Lower lobe of right lung (tissue), 2 donors: ENCODE measurements at regions not wholly inside any gene's neighbourhood (a gene's known extent, or its start where the extent isn't known, plus 50 kb on each side); places are given as distances from the start of the nearest gene placed in this dataset.

ENCODE experiments used
- ATAC-seq, 2 donors: fragments of 200-7000 bp; cut with Tn5 transposase; one replicate each; pipeline ENCODE4 v1.9.1; 2020 to 2022; ENCODE audit warnings: mild to moderate bottlenecking in 2 of 2, moderate library complexity in 2 of 2
- DNase-seq: peaks from one replicate; pipeline ENCODE4 v3.0.0-alpha.2; 2020
- H3K27ac ChIP-seq: fragments of 200-600 bp; one replicate; pipeline ENCODE4 v1.8.0; 2022
- H3K27me3 ChIP-seq: fragments of 200-600 bp; one replicate; pipeline ENCODE4 v1.8.0; 2022; ENCODE audit warnings: low read depth
- H3K36me3 ChIP-seq: fragments of 200-600 bp; one replicate; pipeline ENCODE4 v1.8.0; 2022; ENCODE audit warnings: mild to moderate bottlenecking
- H3K4me1 ChIP-seq: fragments of 200-600 bp; one replicate; pipeline ENCODE4 v1.8.0; 2022
- H3K4me3 ChIP-seq: fragments of 200-600 bp; one replicate; pipeline ENCODE4 v1.8.0; 2022; ENCODE audit warnings: mild to moderate bottlenecking
- H3K9me3 ChIP-seq: fragments of 200-600 bp; one replicate; pipeline ENCODE4 v1.8.0; 2022
- CTCF ChIP-seq: fragments of 200-600 bp; IDR thresholded peaks from one replicate; pipeline ENCODE4 v1.8.0; 2022; ENCODE audit warnings: antibody characterized with exemption, mild to moderate bottlenecking
- intact Hi-C: fragments of 100-400 bp; cut with DNase I; formaldehyde crosslinking; loops from one replicate; pipeline ENCODE4 v1.11.0; 2022
- donor health status: DM: no; HTN: yes; CAD: no; lungs with severe emphysema.

- H3K9me3 ChIP-seq: no peaks in the 10 kb centered on the region
- DNase-seq (no peak), ATAC-seq (no peak)
- no peak overlapping the region for H3K4me3 ChIP-seq
- no peaks in the 10 kb centered on the region for H3K36me3 ChIP-seq
- no peaks in the 10 kb centered on the region for H3K27me3 ChIP-seq
- peaks cover 11% of the 10 kb centered on the region for H3K4me1 ChIP-seq
- H3K27ac ChIP-seq: no peak overlapping the region
- no peak for TF ChIP-seq CTCF
- intact Hi-C loops: no loop called here
These were observed 113.0 kb downstream of the COPRS start for GRCh38 chr17:31745964-31746600.

- H3K9me3 ChIP-seq: no peaks in the 10 kb centered on the region
- DNase-seq (no peak), ATAC-seq (no peak)
- no peak for TF ChIP-seq CTCF
- no peaks in the 10 kb centered on the region for H3K36me3 ChIP-seq
- H3K4me3 ChIP-seq: no peak overlapping the region
- intact Hi-C loops: no loop called here
- no peaks in the 10 kb centered on the region for H3K27me3 ChIP-seq
- H3K4me1 ChIP-seq: peaks cover 11% of the 10 kb centered on the region
- H3K27ac ChIP-seq: no peak overlapping the region
These were observed 114.5 kb downstream of the COPRS start for GRCh38 chr17:31744511-31744951.

- ATAC-seq (no peak), DNase-seq (no peak)
- H3K27ac ChIP-seq: no peak overlapping the region
- H3K4me3 ChIP-seq: no peak overlapping the region
- no peak for TF ChIP-seq CTCF
- H3K9me3 ChIP-seq: no peaks in the 10 kb centered on the region
- peaks cover 11% of the 10 kb centered on the region for H3K4me1 ChIP-seq
- H3K27me3 ChIP-seq: no peaks in the 10 kb centered on the region
- H3K36me3 ChIP-seq: no peaks in the 10 kb centered on the region
- intact Hi-C loops: no loop called here
These were observed 115.2 kb downstream of the COPRS start for GRCh38 chr17:31743797-31744196.

GRCh38 chr17:31741371-31741770, 117.7 kb downstream of the COPRS start:
- peaks cover 11% of the 10 kb centered on the region for H3K4me1 ChIP-seq

GRCh38 chr17:31740611-31741082, 118.4 kb downstream of the COPRS start:
- TF ChIP-seq CTCF: no peak
- DNase-seq (no peak), ATAC-seq (no peak)
- H3K27ac ChIP-seq: no peak overlapping the region
- H3K9me3 ChIP-seq: no peaks in the 10 kb centered on the region
- H3K36me3 ChIP-seq: no peaks in the 10 kb centered on the region
- peaks cover 5% of the 10 kb centered on the region for H3K4me1 ChIP-seq
- H3K27me3 ChIP-seq: no peaks in the 10 kb centered on the region
- intact Hi-C loops: no loop called here
- no peak overlapping the region for H3K4me3 ChIP-seq

More at GRCh38 chr17:31741371-31741770, 117.7 kb downstream of the COPRS start:
- no peaks in the 10 kb centered on the region for H3K9me3 ChIP-seq
- H3K4me3 ChIP-seq: no peak overlapping the region
- H3K27ac ChIP-seq: no peak overlapping the region
- H3K27me3 ChIP-seq: no peaks in the 10 kb centered on the region
- no peak for TF ChIP-seq CTCF
- no peaks in the 10 kb centered on the region for H3K36me3 ChIP-seq
- intact Hi-C loops: no loop called here
- ATAC-seq: no peak
- DNase-seq: no peak
